Muscle layer of duodenum (tissue), 2 donors: ENCODE measurements at regions not wholly inside any gene's neighbourhood (a gene's known extent, or its start where the extent isn't known, plus 50 kb on each side); places are given as distances from the start of the nearest gene placed in this dataset.

Experiments used
- H3K27ac ChIP-seq: one replicate; pipeline ENCODE4 v1.7.0; 2013; ENCODE audit warnings: mild to moderate bottlenecking, low read length
- H3K27me3 ChIP-seq: one replicate; pipeline ENCODE4 v1.7.0; 2013; ENCODE audit warnings: low read depth, mild to moderate bottlenecking, control low read depth, low read length
- H3K36me3 ChIP-seq, 2 donors: one replicate each; pipeline ENCODE4 v1.7.0; 2013; ENCODE audit warnings: low read length in 2 of 2, control low read depth in 1 of 2, mild to moderate bottlenecking in 1 of 2; ENCODE audit not compliant: insufficient read depth in 2 of 2, control insufficient read depth in 1 of 2
- H3K4me1 ChIP-seq, 2 donors: one replicate each; pipeline ENCODE4 v1.7.0; 2013; ENCODE audit warnings: low read length in 2 of 2, mild to moderate bottlenecking in 2 of 2, control low read depth in 1 of 2, moderate library complexity in 1 of 2; ENCODE audit not compliant: insufficient read depth in 2 of 2, control insufficient read depth in 1 of 2
- H3K4me3 ChIP-seq, 2 donors: one replicate each; pipeline ENCODE4 v1.7.0; 2013; ENCODE audit warnings: low read length in 2 of 2, low read depth in 1 of 2, mild to moderate bottlenecking in 1 of 2
- H3K9me3 ChIP-seq, 2 donors: one replicate each; pipeline ENCODE4 v1.7.0; 2013; ENCODE audit warnings: low read length in 2 of 2, control low read depth in 1 of 2, mild to moderate bottlenecking in 1 of 2; ENCODE audit not compliant: control insufficient read depth in 1 of 2
- donor health status: healthy.

DNA sequence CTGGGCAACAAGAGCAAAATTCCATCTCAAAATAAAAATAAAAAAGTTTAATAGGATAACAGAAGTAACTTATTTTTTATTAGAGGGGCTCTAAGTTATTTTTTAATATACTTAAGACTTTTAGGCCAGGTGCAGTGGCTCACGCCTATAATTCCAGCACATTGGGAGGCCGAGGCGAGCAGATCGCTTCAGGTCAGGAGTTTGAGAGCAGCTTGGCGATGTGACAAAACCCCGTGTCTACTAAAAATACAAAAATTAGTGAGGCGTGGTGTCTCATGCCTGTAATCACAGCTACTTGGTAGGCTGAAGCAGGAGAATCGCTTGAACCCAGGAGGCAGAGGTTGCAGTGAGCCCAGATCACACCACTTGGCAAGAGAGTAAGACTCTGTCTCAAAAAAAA is 180.5 kb upstream of the NR5A2 start:
- Histone ChIP-seq H3K9me3 (no peaks in the 10 kb centered on the region), H3K4me1 (no peaks in the 10 kb centered on the region), H3K36me3 (no peaks in the 10 kb centered on the region), H3K27ac (no peak overlapping the region), H3K4me3 (no peak overlapping the region), H3K27me3 (no peaks in the 10 kb centered on the region)

DNA sequence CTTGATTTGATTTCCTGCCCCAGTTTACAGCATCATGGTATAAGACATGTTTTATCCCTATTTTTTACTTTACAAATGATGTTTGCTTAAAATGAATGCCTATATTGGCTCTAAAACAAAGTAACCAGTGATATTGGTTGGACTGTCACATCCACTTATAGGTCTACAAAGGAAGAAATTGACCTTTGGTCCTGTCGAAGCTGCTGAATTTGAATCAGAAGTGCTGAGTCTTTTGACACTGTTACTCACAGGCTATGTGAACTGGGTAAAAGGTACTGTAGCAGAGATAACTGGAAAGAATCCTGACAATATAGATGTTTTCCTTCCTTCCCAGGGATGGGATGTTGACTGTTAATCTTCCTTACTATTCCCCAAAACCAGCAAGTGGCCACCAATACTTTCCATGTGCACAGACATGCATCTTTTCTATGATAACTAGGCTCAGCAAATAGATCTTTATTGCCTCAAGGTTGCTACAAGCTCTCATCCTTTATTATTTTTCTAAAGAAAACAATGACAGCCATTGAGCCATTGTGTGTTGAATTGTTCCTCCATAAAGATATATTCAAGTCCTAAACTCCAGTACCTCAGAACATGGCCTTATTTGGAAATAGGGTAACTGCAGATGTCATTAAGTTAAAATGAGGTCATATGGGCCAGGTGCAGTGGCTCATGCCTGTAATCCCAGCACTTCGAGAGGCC is 175.9 kb upstream of the NR5A2 start:
- no peak overlapping the region for H3K27ac ChIP-seq
- H3K9me3 ChIP-seq = no peaks in the 10 kb centered on the region
- H3K36me3 ChIP-seq = no peaks in the 10 kb centered on the region
- H3K27me3 ChIP-seq = no peaks in the 10 kb centered on the region
- H3K4me3 ChIP-seq = no peak overlapping the region
- no peaks in the 10 kb centered on the region for H3K4me1 ChIP-seq

DNA sequence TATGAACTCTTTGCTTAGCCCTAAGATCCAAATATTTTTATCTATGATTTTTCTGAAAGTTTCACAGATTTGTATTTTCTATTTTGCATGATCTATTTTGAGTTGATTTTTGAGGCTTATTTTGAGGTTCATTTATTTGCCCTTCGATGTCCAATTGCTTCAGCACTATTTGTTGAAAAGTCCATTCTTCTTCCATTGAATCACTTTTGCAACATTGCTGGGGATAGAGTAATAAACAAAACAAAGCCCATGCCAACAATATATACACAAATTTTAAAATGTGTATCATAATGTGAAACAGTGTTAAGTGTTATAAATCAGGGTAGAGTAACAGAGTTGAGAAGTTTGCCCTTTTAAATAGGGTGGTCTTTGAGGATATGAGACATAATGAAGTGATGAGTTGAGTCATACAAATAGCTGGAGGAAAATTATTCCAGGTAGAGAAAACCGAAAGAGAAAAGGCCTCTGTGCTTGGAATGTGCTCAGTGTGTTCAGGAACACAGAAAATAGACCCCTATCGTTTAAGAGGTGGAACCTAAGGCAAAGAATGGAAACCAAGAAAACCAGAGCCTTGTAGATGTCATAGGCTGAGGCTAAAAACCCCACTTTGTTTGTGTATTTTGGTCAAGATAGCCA is 172.7 kb upstream of the NR5A2 start:
- H3K4me1 ChIP-seq = no peaks in the 10 kb centered on the region
- no peak overlapping the region for H3K4me3 ChIP-seq
- no peaks in the 10 kb centered on the region for H3K9me3 ChIP-seq
- no peaks in the 10 kb centered on the region for H3K36me3 ChIP-seq
- H3K27me3 ChIP-seq = no peaks in the 10 kb centered on the region
- no peak overlapping the region for H3K27ac ChIP-seq

DNA sequence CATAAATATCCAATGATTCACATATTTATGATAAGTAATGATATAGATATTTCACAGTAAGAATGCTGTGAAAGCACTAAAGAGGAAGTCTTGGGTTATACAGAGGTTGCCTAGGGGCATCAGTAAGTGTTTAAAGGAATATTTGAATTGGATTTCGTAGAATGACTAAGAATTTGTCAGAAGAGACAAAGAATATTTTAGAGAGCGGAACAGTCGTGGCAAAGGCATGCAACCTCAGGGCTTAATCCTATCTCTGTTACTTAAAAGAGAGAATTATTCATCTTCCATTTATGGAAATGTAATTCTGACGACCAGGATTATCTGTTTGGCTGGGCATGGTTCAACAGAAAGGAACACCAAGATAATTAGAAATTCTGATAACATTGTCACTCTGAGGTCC is 171.9 kb upstream of the NR5A2 start:
- Histone ChIP-seq H3K36me3 (no peaks in the 10 kb centered on the region), H3K9me3 (no peaks in the 10 kb centered on the region), H3K4me3 (no peak overlapping the region), H3K4me1 (no peaks in the 10 kb centered on the region), H3K27me3 (no peaks in the 10 kb centered on the region), H3K27ac (no peak overlapping the region)

DNA sequence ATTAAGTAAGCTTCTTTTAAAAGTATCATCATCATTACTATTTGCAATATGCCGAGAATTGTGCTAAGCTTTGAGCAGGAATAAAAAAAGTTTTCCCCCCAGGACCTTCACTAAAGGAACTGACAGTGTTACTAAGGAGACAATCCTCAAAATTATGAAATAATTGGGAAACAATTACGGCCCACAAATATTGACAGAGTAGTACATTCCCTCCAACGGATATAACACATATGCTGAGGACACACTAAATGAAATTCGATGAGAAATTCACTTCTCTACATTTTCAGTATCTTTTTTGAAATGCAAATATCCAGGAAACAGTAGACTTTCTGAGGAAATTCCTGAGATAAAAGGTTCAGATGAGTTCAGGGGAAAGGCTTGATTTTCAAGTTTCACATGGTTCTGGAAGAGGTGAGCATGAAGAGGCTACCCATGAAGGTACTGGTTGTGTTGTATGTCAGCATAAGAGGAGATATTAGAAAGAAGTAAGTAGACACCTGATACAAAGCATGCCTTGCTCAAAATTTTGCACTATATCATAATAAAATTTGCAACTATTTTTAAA is 171.2 kb upstream of the NR5A2 start:
- no peak overlapping the region for H3K27ac ChIP-seq
- H3K9me3 ChIP-seq = no peaks in the 10 kb centered on the region
- no peaks in the 10 kb centered on the region for H3K36me3 ChIP-seq
- no peak overlapping the region for H3K4me3 ChIP-seq
- H3K4me1 ChIP-seq = no peaks in the 10 kb centered on the region
- no peaks in the 10 kb centered on the region for H3K27me3 ChIP-seq

DNA sequence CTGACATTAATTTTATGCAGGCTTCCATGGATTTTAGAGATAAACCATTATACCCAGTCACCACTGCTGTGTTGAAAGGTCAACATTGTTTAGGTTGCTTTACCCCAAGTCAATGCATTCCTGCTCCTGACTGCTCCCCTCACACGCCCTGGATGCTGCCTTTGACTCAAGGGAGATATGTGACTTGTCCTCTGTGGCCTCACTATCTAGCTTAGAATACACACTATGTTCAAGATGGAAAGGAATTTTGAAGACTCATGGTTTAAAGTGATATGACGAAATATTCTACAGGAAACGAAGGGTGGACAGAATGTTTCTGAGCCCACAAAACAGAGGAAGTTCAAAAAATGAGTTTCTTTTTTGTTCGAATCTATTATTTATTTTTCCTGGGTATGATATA is 170.4 kb upstream of the NR5A2 start:
- no peak overlapping the region for H3K27ac ChIP-seq
- H3K4me3 ChIP-seq = no peak overlapping the region
- no peaks in the 10 kb centered on the region for H3K9me3 ChIP-seq
- no peaks in the 10 kb centered on the region for H3K27me3 ChIP-seq
- no peaks in the 10 kb centered on the region for H3K4me1 ChIP-seq
- no peaks in the 10 kb centered on the region for H3K36me3 ChIP-seq

DNA sequence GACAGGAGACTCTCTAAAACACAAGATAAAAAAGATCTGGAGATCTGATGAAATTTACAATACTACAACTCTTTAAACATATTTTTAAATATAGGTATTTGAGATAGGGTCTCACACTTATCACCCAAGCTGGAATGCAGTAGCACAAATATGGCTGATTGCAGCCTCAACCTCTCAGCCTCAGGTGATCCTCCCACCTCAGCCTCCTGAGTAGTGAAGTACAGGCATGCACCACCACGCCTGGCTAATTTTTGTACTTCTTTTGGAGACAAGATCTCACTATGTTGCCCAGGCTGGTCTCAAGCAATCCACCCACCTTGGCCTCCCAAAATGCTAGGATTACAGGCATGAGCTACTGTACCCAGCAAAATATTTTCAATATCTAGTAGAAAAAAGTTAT is 170.0 kb upstream of the NR5A2 start:
- H3K36me3 ChIP-seq = no peaks in the 10 kb centered on the region
- H3K4me3 ChIP-seq = no peak overlapping the region
- H3K9me3 ChIP-seq = no peaks in the 10 kb centered on the region
- H3K4me1 ChIP-seq = no peaks in the 10 kb centered on the region
- no peak overlapping the region for H3K27ac ChIP-seq
- no peaks in the 10 kb centered on the region for H3K27me3 ChIP-seq

DNA sequence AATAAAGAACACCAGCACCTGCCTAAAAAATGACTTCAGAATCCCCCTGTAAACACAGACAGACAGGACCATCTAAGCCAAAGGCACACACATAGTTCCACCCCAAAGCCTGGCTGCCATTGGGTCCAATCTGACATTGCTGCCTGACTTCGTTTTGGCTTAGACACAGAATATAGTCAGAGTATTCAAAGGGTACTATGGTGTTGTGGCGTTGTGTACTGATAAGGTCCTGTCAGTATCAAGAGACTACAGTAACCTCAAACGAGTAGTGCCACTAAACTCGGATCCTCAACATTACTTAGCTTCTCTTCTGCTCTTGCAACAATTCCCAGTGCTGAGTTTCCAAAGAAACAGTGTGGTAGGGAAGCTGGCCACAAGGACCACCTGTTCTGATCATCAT is 169.3 kb upstream of the NR5A2 start:
- no peaks in the 10 kb centered on the region for H3K27me3 ChIP-seq
- H3K4me1 ChIP-seq = no peaks in the 10 kb centered on the region
- no peaks in the 10 kb centered on the region for H3K36me3 ChIP-seq
- no peaks in the 10 kb centered on the region for H3K9me3 ChIP-seq
- no peak overlapping the region for H3K4me3 ChIP-seq
- no peak overlapping the region for H3K27ac ChIP-seq

DNA sequence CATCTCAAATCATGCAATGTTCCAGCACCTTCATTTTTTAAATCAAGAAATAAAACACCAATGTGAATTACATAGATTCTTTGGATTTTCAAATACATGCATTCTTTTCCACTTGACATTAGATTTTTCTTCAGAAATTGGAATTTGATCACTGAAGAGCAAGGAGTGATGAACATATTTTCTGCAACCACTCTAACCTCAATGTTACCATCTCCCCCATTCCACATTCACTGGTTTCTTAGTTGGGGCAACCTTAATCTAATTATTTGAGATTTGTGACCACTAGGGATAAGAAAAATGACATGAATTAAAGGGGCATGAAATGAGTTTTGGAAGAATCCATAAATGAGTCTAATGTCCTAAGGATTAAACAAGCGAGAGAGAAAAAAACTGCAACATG is 168.7 kb upstream of the NR5A2 start:
- Histone ChIP-seq H3K27ac (peak overlapping the region; percentile 13), H3K36me3 (no peaks in the 10 kb centered on the region), H3K9me3 (no peaks in the 10 kb centered on the region), H3K4me3 (no peak overlapping the region), H3K4me1 (no peaks in the 10 kb centered on the region), H3K27me3 (no peaks in the 10 kb centered on the region)

DNA sequence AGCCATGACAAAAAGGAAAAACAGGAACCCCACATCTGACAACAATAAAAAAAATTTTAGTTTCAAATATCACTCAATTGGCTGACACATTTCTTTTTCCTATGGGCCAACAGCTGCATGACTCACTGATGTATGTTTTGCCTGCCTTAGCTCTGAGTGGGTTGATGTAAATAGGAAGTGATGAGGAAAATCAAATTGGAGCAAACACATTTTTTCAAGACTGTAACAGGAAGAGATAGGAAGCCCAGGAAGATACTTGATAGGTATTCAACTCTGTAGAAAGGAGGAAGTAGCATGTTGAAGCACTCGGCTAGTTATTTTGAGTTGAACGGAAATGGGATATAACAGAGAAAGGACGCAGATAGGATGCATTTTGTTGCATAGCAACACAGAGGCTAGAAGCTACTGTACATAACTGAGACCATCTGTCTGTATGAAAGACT is 168.0 kb upstream of the NR5A2 start:
- no peak overlapping the region for H3K27ac ChIP-seq
- no peak overlapping the region for H3K4me3 ChIP-seq
- H3K36me3 ChIP-seq = no peaks in the 10 kb centered on the region
- H3K27me3 ChIP-seq = no peaks in the 10 kb centered on the region
- H3K9me3 ChIP-seq = no peaks in the 10 kb centered on the region
- H3K4me1 ChIP-seq = no peaks in the 10 kb centered on the region

DNA sequence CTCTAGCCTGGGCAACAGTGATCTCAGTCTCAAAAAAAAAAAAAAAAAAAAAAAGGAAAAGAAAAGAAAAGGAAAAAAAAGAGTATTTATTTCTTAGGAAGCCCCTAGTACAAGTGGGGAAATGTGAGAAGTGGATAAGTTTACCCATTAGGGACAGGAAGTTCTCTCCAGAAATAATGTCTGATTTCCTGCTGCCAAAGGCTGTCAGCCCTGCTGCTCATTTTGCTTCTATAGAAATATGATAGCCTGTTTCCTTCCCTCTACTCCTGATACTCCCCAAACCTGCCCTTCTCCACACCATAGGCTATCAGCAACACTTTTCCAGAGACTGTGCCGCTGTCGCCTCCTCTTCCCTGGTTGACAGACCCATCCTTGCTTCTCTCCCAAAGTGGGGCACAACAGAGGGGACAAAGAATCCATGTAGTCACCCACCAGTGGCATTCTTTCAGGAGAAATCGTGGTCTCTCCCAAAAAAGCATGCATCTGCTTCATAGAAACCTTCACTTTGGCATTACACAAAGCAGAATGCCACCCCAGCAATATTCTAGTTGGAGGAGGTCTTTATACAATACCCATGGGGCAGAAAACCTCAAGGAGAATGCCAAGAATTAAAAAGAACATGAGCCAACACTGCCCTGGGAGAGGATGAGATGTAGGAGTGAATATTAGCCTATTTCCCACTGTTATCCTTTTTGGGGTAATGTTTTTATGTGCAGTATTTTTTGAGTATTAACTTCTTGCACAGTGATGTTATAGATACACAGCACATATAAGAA is 166.3 kb upstream of the NR5A2 start:
- H3K36me3 ChIP-seq = no peaks in the 10 kb centered on the region

More for the DNA sequence above, 166.3 kb upstream of the NR5A2 start:
- H3K4me3 ChIP-seq = no peak overlapping the region
- H3K27ac ChIP-seq = no peak overlapping the region
- no peaks in the 10 kb centered on the region for H3K4me1 ChIP-seq
- H3K27me3 ChIP-seq = no peaks in the 10 kb centered on the region
- no peaks in the 10 kb centered on the region for H3K9me3 ChIP-seq
